HEK293 (cell line): ENCODE measurements at regions not wholly inside any gene's neighbourhood (a gene's known extent, or its start where the extent isn't known, plus 50 kb on each side); places are given as distances from the start of the nearest gene placed in this dataset.

Experiments
- CTCF ChIA-PET: fragments of 350-600 bp; formaldehyde crosslinking; extraction: SDS; loops from one replicate; lab custom pipeline; 2021; ENCODE audit warnings: antibody characterized with exemption; lab: Yijun Ruan, JAX
- POLR2A ChIA-PET: fragments of 300-600 bp; formaldehyde crosslinking; extraction: SDS; loops from one replicate; lab custom pipeline; 2020; ENCODE audit warnings: antibody characterized with exemption, inconsistent platforms; lab: Yijun Ruan, JAX
- H3K27ac ChIP-seq: fragments of 200-500 bp; sonication (Bioruptor generic); 2 replicates; pipeline ENCODE4 v1.5.1; 2014; ENCODE audit warnings: low read depth, low read length, control low read depth, inconsistent platforms; ENCODE audit errors: extremely low read depth
- H3K36me3 ChIP-seq, 2 experiments: fragments of 200-500 bp in 1 of 2; sonication (Bioruptor generic) in 1 of 2; 1 replicate in 1 of 2; 2 replicates in 1 of 2; pipeline ENCODE4 v1.5.1; 2014 to 2017; ENCODE audit warnings: inconsistent platforms in 2 of 2, low read length in 2 of 2; ENCODE audit not compliant: control insufficient read depth in 2 of 2, insufficient read depth in 1 of 2
- H3K4me1 ChIP-seq: fragments of 200-500 bp; sonication (Bioruptor generic); 2 replicates; pipeline ENCODE4 v1.5.1; 2014; ENCODE audit warnings: mild to moderate bottlenecking, low read length, inconsistent platforms; ENCODE audit not compliant: control insufficient read depth, insufficient read depth
- H3K4me3 ChIP-seq: 2 replicates; pipeline ENCODE4 v1.5.1; 2011; ENCODE audit warnings: low read depth, mild to moderate bottlenecking, control low read depth, low read length, moderate library complexity
- H3K9me3 ChIP-seq: fragments of 200-500 bp; sonication (Bioruptor generic); 2 replicates; pipeline ENCODE4 v1.5.1; 2014; ENCODE audit warnings: low read depth, low read length, inconsistent platforms; ENCODE audit not compliant: control insufficient read depth, insufficient read depth
- BCL11B ChIP-seq: fragments of 450-650 bp; formaldehyde crosslinking; IDR thresholded peaks from 2 replicates; pipeline ENCODE4 v1.5.1; 2016; ENCODE audit warnings: low read depth, missing biosample characterization, missing genetic modification characterization
- FEZF1 ChIP-seq: fragments of 450-650 bp; formaldehyde crosslinking; IDR thresholded peaks from 2 replicates; pipeline ENCODE4 v1.5.1; 2016; ENCODE audit warnings: missing biosample characterization, missing genetic modification characterization
- KLF1 ChIP-seq: fragments of 450-650 bp; formaldehyde crosslinking; IDR thresholded peaks from 2 replicates; pipeline ENCODE4 v1.5.1; 2016; ENCODE audit warnings: missing biosample characterization, missing genetic modification characterization
- PRDM6 ChIP-seq: fragments of 450-650 bp; formaldehyde crosslinking; IDR thresholded peaks from 2 replicates; pipeline ENCODE4 v1.5.1; 2017; ENCODE audit warnings: missing biosample characterization, missing genetic modification characterization
- SALL2 ChIP-seq: fragments of 450-650 bp; formaldehyde crosslinking; IDR thresholded peaks from 2 replicates; pipeline ENCODE4 v1.5.0; 2017; ENCODE audit warnings: missing biosample characterization, mild to moderate bottlenecking, missing genetic modification characterization, borderline replicate concordance
- SP2 ChIP-seq: fragments of 450-650 bp; formaldehyde crosslinking; IDR thresholded peaks from 2 replicates; pipeline ENCODE4 v1.5.1; 2016; ENCODE audit warnings: missing biosample characterization, missing genetic modification characterization
- TCF7L2 ChIP-seq: IDR thresholded peaks from 2 replicates; pipeline ENCODE4 v1.6.1; 2011; ENCODE audit warnings: low read depth, mild to moderate bottlenecking, inconsistent platforms, low read length, moderate library complexity, borderline replicate concordance
- ZBTB20 ChIP-seq: fragments of 450-650 bp; formaldehyde crosslinking; IDR thresholded peaks from 2 replicates; pipeline ENCODE4 v1.5.1; 2016; ENCODE audit warnings: missing biosample characterization, missing genetic modification characterization
- ZNF10 ChIP-seq: fragments of 450-650 bp; formaldehyde crosslinking; IDR thresholded peaks from 2 replicates; pipeline ENCODE4 v1.5.1; 2017; ENCODE audit warnings: missing biosample characterization, missing genetic modification characterization
- ZNF132 ChIP-seq: fragments of 450-650 bp; formaldehyde crosslinking; IDR thresholded peaks from 2 replicates; pipeline ENCODE4 v1.5.1; 2017; ENCODE audit warnings: missing biosample characterization, missing genetic modification characterization, borderline replicate concordance
- ZNF155 ChIP-seq: fragments of 450-650 bp; formaldehyde crosslinking; IDR thresholded peaks from 2 replicates; pipeline ENCODE4 v1.5.1; 2016; ENCODE audit warnings: missing biosample characterization, missing genetic modification characterization
- ZNF248 ChIP-seq: fragments of 450-650 bp; formaldehyde crosslinking; IDR thresholded peaks from 2 replicates; pipeline ENCODE4 v1.5.1; 2017; ENCODE audit warnings: missing biosample characterization, missing genetic modification characterization
- ZNF311 ChIP-seq: fragments of 450-650 bp; formaldehyde crosslinking; IDR thresholded peaks from 2 replicates; pipeline ENCODE4 v1.5.1; 2017; ENCODE audit warnings: missing biosample characterization, missing genetic modification characterization, borderline replicate concordance
- ZNF391 ChIP-seq: fragments of 450-650 bp; formaldehyde crosslinking; IDR thresholded peaks from 2 replicates; pipeline ENCODE4 v1.5.1; 2016; ENCODE audit warnings: low read depth, missing biosample characterization, missing genetic modification characterization, borderline replicate concordance
- ZNF423 ChIP-seq: fragments of 450-650 bp; formaldehyde crosslinking; IDR thresholded peaks from 2 replicates; pipeline ENCODE4 v1.5.1; 2016; ENCODE audit warnings: missing biosample characterization, missing genetic modification characterization
- ZNF501 ChIP-seq: fragments of 450-650 bp; formaldehyde crosslinking; IDR thresholded peaks from 2 replicates; pipeline ENCODE4 v1.5.1; 2016; ENCODE audit warnings: missing biosample characterization, missing genetic modification characterization
- ZNF645 ChIP-seq: fragments of 450-650 bp; formaldehyde crosslinking; IDR thresholded peaks from 2 replicates; pipeline ENCODE4; 2016; ENCODE audit warnings: missing biosample characterization, missing genetic modification characterization
- ZNF768 ChIP-seq: fragments of 450-650 bp; formaldehyde crosslinking; IDR thresholded peaks from 2 replicates; pipeline ENCODE4 v1.5.1; 2018; ENCODE audit warnings: missing biosample characterization, mild to moderate bottlenecking, missing genetic modification characterization
- TF ChIP-seq, protein P1 (sequence below): fragments of 450-650 bp; formaldehyde crosslinking; IDR thresholded peaks from 2 replicates; pipeline ENCODE4 v1.5.1; 2016; ENCODE audit warnings: missing biosample characterization, missing genetic modification characterization, borderline replicate concordance

GRCh38 chr17:6913608-6914443 lies 82.0 kb upstream of the ALOX12 start:
- Histone ChIP-seq H3K36me3 (no peaks in the 10 kb centered on the region), H3K4me3 (no peak overlapping the region), H3K9me3 (no peaks in the 10 kb centered on the region; the same call in 1 of the 2 replicates), H3K27ac (no peak overlapping the region), H3K4me1 (no peaks in the 10 kb centered on the region)
- ChIA-PET CTCF (interaction anchor here (0.6 to 3.2 kb wide), 15 partner anchors 9 to 264 kb away, joined by 3 to 58 read pairs (median 4); no protein-coding TSS in a partner anchor), POLR2A (interaction anchor here (0.7 to 2.1 kb wide), 2 partner anchors 34 to 90 kb away, joined by 4 read pairs; no protein-coding TSS in a partner anchor)
- TF ChIP-seq ZNF501 (tag by site-specific recombination) (no peak), ZNF10 (tag by site-specific recombination) (no peak), ZNF155 (no peak), ZBTB20 (tag by site-specific recombination) (no peak), TCF7L2 (no peak), ZNF645 (no peak), ZNF391 (tag by site-specific recombination) (no peak), KLF1 (tag by site-specific recombination) (no peak), ZNF132 (tag by site-specific recombination) (no peak), SP2 (tag by site-specific recombination) (no peak), FEZF1 (no peak), ZNF311 (tag by site-specific recombination) (no peak), ZNF248 (tag by site-specific recombination) (no peak), PRDM6 (tag by site-specific recombination) (no peak), BCL11B (tag by site-specific recombination) (no peak), ZNF768 (tag by site-specific recombination) (no peak), SALL2 (tag by site-specific recombination) (no peak), ZNF423 (tag by site-specific recombination) (no peak)
- TF ChIP-seq, protein P1, sequence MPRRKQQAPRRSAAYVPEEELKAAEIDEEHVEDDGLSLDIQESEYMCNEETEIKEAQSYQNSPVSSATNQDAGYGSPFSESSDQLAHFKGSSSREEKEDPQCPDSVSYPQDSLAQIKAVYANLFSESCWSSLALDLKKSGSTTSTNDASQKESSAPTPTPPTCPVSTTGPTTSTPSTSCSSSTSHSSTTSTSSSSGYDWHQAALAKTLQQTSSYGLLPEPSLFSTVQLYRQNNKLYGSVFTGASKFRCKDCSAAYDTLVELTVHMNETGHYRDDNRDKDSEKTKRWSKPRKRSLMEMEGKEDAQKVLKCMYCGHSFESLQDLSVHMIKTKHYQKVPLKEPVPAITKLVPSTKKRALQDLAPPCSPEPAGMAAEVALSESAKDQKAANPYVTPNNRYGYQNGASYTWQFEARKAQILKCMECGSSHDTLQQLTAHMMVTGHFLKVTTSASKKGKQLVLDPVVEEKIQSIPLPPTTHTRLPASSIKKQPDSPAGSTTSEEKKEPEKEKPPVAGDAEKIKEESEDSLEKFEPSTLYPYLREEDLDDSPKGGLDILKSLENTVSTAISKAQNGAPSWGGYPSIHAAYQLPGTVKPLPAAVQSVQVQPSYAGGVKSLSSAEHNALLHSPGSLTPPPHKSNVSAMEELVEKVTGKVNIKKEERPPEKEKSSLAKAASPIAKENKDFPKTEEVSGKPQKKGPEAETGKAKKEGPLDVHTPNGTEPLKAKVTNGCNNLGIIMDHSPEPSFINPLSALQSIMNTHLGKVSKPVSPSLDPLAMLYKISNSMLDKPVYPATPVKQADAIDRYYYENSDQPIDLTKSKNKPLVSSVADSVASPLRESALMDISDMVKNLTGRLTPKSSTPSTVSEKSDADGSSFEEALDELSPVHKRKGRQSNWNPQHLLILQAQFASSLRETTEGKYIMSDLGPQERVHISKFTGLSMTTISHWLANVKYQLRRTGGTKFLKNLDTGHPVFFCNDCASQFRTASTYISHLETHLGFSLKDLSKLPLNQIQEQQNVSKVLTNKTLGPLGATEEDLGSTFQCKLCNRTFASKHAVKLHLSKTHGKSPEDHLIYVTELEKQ (tag by site-specific recombination): no peak
